ENCODE measurements at regions not wholly inside any gene's neighbourhood (a gene's known extent, or its start where the extent isn't known, plus 50 kb on each side); places are given as distances from the start of the nearest gene placed in this dataset.
"Not testable (repeated sequence)": the region's sequence is repeated elsewhere in the genome, so short reads cannot be mapped to it uniquely, and the experiment has no call there.

DNA sequence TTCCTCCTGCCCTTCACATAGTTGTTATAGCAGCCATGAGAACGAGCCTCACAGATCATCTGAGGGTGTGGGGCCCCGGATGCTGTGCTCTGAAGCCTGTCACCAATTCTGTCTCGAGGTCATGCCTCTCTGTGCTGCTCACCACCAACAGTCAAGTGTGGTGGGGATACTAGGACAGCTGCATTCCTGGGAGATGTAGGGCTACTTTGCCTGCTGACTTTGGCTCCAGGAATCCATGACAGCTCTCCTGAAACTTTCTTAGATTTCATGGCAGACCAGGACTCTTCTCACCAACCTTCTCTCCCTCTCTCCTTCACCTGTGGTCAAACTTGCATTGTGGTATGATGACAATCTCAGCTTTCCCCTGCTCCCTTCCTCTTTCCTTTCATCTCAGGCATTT, 395.9 kb downstream of the PSAT1 start:
- Histone ChIP-seq H3K27me3 (no peaks in the 10 kb centered on the region), H3K4me3 (no peak overlapping the region), H3K4me1 (peaks cover 27% of the 10 kb centered on the region), H3K36me3 (no peaks in the 10 kb centered on the region), H4K20me1 (no peaks in the 10 kb centered on the region), H3K27ac (no peak overlapping the region), H3K9ac (no peak overlapping the region), H3K9me3 (no peaks in the 10 kb centered on the region), H3K4me2 (peak overlapping the region; percentile 46)
- TF ChIP-seq Cebpa-rat (IDR thresholded peaks at IDR 0.05): no peak

DNA sequence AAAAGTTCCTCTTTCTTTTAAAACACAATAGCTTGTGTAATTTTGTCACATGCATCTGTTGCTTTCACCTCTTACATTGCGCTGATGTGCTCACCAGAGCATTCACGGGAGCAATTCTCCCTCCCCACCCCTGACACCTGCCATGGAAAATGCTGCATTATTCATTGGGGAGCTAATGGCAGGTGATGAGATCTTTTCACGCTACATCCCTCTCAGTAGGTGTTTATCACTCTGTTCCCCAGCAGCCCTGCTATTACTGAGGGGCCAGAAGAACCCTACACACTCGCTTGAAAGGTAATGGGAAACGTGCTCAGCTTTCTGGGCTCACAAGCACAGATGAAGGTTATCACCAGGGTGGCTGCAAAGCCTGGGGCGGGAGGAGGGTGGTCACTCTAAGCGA, 398.0 kb downstream of the PSAT1 start:
- H3K27me3 ChIP-seq: no peaks in the 10 kb centered on the region
- H3K36me3 ChIP-seq: no peaks in the 10 kb centered on the region
- no peak overlapping the region for H3K9ac ChIP-seq
- no peaks in the 10 kb centered on the region for H3K9me3 ChIP-seq
- no peak for TF ChIP-seq Cebpa-rat (IDR thresholded peaks at IDR 0.05)
- H3K27ac ChIP-seq: no peak overlapping the region
- peak overlapping the region; percentile 48 for H3K4me2 ChIP-seq
- no peaks in the 10 kb centered on the region for H4K20me1 ChIP-seq
- peaks cover 37% of the 10 kb centered on the region for H3K4me1 ChIP-seq
- no peak overlapping the region for H3K4me3 ChIP-seq

- peaks cover 37% of the 10 kb centered on the region for H3K4me1 ChIP-seq
- H3K4me3 ChIP-seq: no peak overlapping the region
- no peaks in the 10 kb centered on the region for H3K9me3 ChIP-seq
- H4K20me1 ChIP-seq: no peaks in the 10 kb centered on the region
- no peaks in the 10 kb centered on the region for H3K27me3 ChIP-seq
- peak overlapping the region; percentile 48 for H3K4me2 ChIP-seq
- no peak overlapping the region for H3K27ac ChIP-seq
- H3K36me3 ChIP-seq: no peaks in the 10 kb centered on the region
- no peak overlapping the region for H3K9ac ChIP-seq
- TF ChIP-seq Cebpa-rat (IDR thresholded peaks at IDR 0.05): no peak
These were observed 398.6 kb downstream of the PSAT1 start for GRCh38 chr9:78695519-78695918.

GRCh38 chr9:78697618-78698017, 400.7 kb downstream of the PSAT1 start:
- no peak overlapping the region for H3K4me2 ChIP-seq
- TF ChIP-seq Cebpa-rat (IDR thresholded peaks at IDR 0.05): no peak
- no peak overlapping the region for H3K27ac ChIP-seq
- peaks cover 35% of the 10 kb centered on the region for H3K4me1 ChIP-seq
- H4K20me1 ChIP-seq: no peaks in the 10 kb centered on the region
- H3K9ac ChIP-seq: no peak overlapping the region
- H3K4me3 ChIP-seq: no peak overlapping the region
- H3K36me3 ChIP-seq: no peaks in the 10 kb centered on the region
- H3K9me3 ChIP-seq: no peaks in the 10 kb centered on the region
- H3K27me3 ChIP-seq: no peaks in the 10 kb centered on the region

DNA sequence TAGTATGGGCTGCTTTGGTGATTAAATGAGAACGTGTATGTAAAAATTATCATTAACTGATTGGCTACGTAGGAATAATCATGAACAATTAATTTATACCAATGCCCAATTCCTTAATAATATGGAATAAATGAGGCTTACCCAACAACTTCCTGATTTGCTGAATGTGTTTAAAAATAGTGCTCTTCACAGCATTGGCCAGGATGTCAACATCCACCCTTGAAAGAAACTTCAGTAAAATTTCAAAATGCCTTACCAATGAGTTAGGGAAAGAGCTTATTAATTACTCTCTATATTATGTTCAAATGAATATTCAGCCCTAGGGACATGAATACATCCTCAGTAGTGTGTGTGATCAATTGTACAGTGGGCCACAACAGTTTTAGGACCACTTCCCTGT, 401.4 kb downstream of the PSAT1 start:
- Histone ChIP-seq H4K20me1 (no peaks in the 10 kb centered on the region), H3K4me2 (peak overlapping the region; percentile 39), H3K27me3 (no peaks in the 10 kb centered on the region), H3K4me1 (peaks cover 27% of the 10 kb centered on the region), H3K36me3 (no peaks in the 10 kb centered on the region), H3K9me3 (peaks cover 7% of the 10 kb centered on the region), H3K9ac (no peak overlapping the region), H3K4me3 (no peak overlapping the region), H3K27ac (no peak overlapping the region)
- no peak for TF ChIP-seq Cebpa-rat (IDR thresholded peaks at IDR 0.05)

- not testable (repeated sequence) for H3K36me3 ChIP-seq, H4K20me1 ChIP-seq, H3K9ac ChIP-seq, H3K27ac ChIP-seq, H3K4me3 ChIP-seq, H3K27me3 ChIP-seq, H3K4me2 ChIP-seq
- Histone ChIP-seq H3K4me1 (peaks cover 27% of the 10 kb centered on the region), H3K9me3 (peaks cover 16% of the 10 kb centered on the region)
These were observed 402.3 kb downstream of the PSAT1 start for GRCh38 chr9:78699217-78699616.

DNA sequence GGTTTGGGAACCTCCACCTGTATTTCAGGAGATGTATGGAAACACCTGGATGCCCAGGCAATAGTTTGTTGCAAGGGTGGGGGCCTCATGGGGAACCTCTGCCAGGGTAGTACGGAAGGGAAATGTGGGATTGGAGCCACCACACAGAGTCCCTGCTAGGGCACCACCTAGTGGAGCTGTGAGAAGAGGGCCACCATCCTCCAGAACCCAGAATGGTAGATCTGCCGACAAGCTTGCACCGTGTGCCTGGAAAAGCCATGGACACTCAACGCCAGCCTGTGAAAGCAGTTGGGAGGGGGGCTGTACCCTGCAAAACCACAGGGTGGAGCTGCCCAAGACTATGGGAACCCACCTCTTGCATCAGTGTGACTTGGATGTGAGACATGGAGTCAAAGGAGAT, 407.2 kb downstream of the PSAT1 start:
- H3K9me3 ChIP-seq: peaks cover 45% of the 10 kb centered on the region
- H4K20me1 ChIP-seq, H3K36me3 ChIP-seq, H3K27ac ChIP-seq, H3K4me2 ChIP-seq, H3K27me3 ChIP-seq, H3K9ac ChIP-seq, H3K4me3 ChIP-seq: not testable (repeated sequence)
- peaks cover 41% of the 10 kb centered on the region for H3K4me1 ChIP-seq

- peak overlapping the region; percentile 66 for H3K4me2 ChIP-seq
- no peak for TF ChIP-seq Cebpa-rat (IDR thresholded peaks at IDR 0.05)
- no peak overlapping the region for H3K9ac ChIP-seq
- peak overlapping the region; percentile 68 for H3K27ac ChIP-seq
- no peaks in the 10 kb centered on the region for H4K20me1 ChIP-seq
- H3K36me3 ChIP-seq: no peaks in the 10 kb centered on the region; the same call in 1 of the 2 replicates
- H3K4me1 ChIP-seq: peaks cover 41% of the 10 kb centered on the region
- H3K4me3 ChIP-seq: peak overlapping the region; percentile 23; the same call in 1 of the 2 replicates
- H3K27me3 ChIP-seq: no peaks in the 10 kb centered on the region
- peaks cover 71% of the 10 kb centered on the region for H3K9me3 ChIP-seq
These were observed 410.2 kb downstream of the PSAT1 start for GRCh38 chr9:78707080-78707479.

DNA sequence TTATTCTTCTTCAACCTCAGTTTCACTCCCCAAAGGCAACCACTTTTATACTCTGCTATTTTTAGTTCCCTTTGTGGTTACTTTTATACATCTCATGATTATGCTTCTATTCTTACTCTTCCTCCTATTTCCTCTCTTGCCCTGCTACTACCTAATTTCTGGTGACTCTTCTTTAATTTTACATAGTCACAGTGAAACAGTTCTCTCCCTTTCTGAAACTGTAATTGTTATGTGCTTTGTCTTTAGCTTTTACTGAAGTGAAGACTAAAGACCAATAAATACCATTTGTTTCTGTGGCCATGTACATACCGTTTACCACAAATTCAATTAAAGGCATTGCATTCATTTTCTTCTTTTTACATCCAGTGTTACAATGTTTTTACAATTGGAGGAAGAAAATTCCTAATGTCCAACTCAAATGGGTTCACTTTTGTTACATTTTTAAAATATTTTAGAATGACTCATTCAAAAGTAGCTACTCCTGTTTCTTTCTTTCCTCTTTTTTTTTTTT, 410.6 kb downstream of the PSAT1 start:
- Histone ChIP-seq H3K4me3 (peak overlapping the region; percentile 23; the same call in 1 of the 2 replicates), H3K4me1 (peaks cover 41% of the 10 kb centered on the region), H3K27me3 (no peaks in the 10 kb centered on the region), H4K20me1 (no peaks in the 10 kb centered on the region), H3K27ac (peak overlapping the region; percentile 68), H3K4me2 (peak overlapping the region; percentile 66), H3K9me3 (peaks cover 71% of the 10 kb centered on the region), H3K9ac (no peak overlapping the region), H3K36me3 (no peaks in the 10 kb centered on the region; the same call in 1 of the 2 replicates)
- no peak for TF ChIP-seq Cebpa-rat (IDR thresholded peaks at IDR 0.05)

DNA sequence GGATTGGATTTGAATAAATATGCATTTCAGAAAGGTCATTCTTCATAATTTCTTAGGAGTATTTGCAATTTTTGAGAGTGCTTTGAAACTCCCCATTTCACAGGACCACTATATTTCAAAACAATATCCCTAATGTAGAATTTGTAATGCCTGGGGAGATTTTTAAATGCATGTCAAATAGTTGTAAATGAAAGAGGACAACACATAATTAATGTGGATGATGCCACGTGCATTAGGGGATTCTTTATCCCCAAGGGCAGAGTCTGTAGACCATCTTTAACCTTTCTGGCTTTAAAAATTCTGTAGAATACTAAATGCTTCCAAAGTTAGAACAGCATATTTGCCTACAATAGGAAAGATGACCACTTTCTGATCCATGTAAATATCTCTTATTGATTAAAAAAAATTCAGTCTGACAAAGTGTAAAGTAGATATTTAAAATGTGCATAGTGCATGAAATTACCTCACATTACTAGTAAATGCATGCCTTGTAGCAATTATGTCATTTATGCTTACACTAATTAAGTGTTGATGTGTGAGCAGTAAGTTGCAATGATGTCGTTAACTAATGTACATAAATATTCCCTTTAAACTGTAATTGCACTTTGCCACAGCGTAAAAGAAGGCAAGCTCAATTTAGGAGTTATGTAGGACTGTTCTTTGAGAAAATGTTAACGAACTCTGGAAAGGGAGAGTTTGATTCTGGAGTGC, 416.1 kb downstream of the PSAT1 start:
- no peak overlapping the region for H3K27ac ChIP-seq
- no peaks in the 10 kb centered on the region for H4K20me1 ChIP-seq
- no peak overlapping the region for H3K9ac ChIP-seq
- no peaks in the 10 kb centered on the region; the same call in 1 of the 2 replicates for H3K36me3 ChIP-seq
- no peak for TF ChIP-seq Cebpa-rat (IDR thresholded peaks at IDR 0.05)
- peak overlapping the region; percentile 57 for H3K4me2 ChIP-seq
- no peak overlapping the region for H3K4me3 ChIP-seq
- H3K9me3 ChIP-seq: peaks cover 37% of the 10 kb centered on the region
- H3K27me3 ChIP-seq: no peaks in the 10 kb centered on the region
- H3K4me1 ChIP-seq: peaks cover 33% of the 10 kb centered on the region

All from BLaER1 (cell line).